ENCODE measurements at regions not wholly inside any gene's neighbourhood (a gene's known extent, or its start where the extent isn't known, plus 50 kb on each side); places are given as distances from the start of the nearest gene placed in this dataset.

GRCh38 chr9:13990331-13990730 is 323.6 kb downstream of the NFIB start:
- Histone ChIP-seq H4K20me1 (replicated peaks; ENCODE audit: control insufficient read depth, extremely low read depth, insufficient read depth, low read length) (no peaks in the 10 kb centered on the region), H3K4me2 (ENCODE audit: insufficient read depth, low read length) (no peak overlapping the region), H3K4me3 (replicated peaks in 1 of 3; ENCODE audit: insufficient read depth in 1 of 3, low read depth in 1 of 3, low read length in 3 of 3) (no peak overlapping the region), H3K27ac (ENCODE audit: insufficient read depth, low read depth, low read length) (no peak overlapping the region), H3K36me3 (ENCODE audit: control insufficient read depth in 2 of 2, extremely low read depth in 1 of 2, insufficient read depth in 2 of 2, low read length in 2 of 2) (no peaks in the 10 kb centered on the region), H3K27me3 (ENCODE audit: control insufficient read depth in 2 of 2, insufficient read depth in 2 of 2, low read length in 2 of 2) (no peaks in the 10 kb centered on the region), H3K9me1 (replicated peaks; ENCODE audit: control insufficient read depth, extremely low read depth, insufficient read depth, low read length) (no peaks in the 10 kb centered on the region), H2AFZ (ENCODE audit: low read depth, low read length) (no peak overlapping the region), H3K79me2 (ENCODE audit: control insufficient read depth, insufficient read depth, low read length) (no peaks in the 10 kb centered on the region), H3K9ac (replicated peaks; ENCODE audit: extremely low read depth, insufficient read depth, low read length) (no peak overlapping the region), H3K9me3 (replicated peaks; ENCODE audit: control insufficient read depth, insufficient read depth, low read length) (no peaks in the 10 kb centered on the region), H3K4me1 (ENCODE audit: control insufficient read depth, extremely low read depth, insufficient read depth, low read length) (no peaks in the 10 kb centered on the region)
- intact Hi-C loops (cut with micrococcal nuclease): no loop called here
- FAIRE-seq (no peak), DNase-seq (ENCODE audit: low read depth, low spot score) (no peak)
- dilution Hi-C loops (cut with MboI; ENCODE audit: extremely low pct_ligation_motif_present, low sequenced_read_pairs): no loop called here
- TF ChIP-seq FOS (IDR thresholded peaks at IDR 0.05; ENCODE audit: borderline replicate concordance, insufficient read depth, low read length) (no peak), MAX (IDR thresholded peaks at IDR 0.05; ENCODE audit: insufficient read depth, insufficient read length) (no peak)
- TF ChIP-seq, protein P1, sequence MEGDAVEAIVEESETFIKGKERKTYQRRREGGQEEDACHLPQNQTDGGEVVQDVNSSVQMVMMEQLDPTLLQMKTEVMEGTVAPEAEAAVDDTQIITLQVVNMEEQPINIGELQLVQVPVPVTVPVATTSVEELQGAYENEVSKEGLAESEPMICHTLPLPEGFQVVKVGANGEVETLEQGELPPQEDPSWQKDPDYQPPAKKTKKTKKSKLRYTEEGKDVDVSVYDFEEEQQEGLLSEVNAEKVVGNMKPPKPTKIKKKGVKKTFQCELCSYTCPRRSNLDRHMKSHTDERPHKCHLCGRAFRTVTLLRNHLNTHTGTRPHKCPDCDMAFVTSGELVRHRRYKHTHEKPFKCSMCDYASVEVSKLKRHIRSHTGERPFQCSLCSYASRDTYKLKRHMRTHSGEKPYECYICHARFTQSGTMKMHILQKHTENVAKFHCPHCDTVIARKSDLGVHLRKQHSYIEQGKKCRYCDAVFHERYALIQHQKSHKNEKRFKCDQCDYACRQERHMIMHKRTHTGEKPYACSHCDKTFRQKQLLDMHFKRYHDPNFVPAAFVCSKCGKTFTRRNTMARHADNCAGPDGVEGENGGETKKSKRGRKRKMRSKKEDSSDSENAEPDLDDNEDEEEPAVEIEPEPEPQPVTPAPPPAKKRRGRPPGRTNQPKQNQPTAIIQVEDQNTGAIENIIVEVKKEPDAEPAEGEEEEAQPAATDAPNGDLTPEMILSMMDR (IDR thresholded peaks at IDR 0.05; ENCODE audit: extremely low read depth in 1 of 2, insufficient read depth in 1 of 2, low read depth in 1 of 2, low read length in 2 of 2): no peak
- POLR2A ChIA-PET: no interaction called here
- CTCF ChIA-PET: no interaction called here
- no TSS peak for BruUV-seq (replicated peaks)

GRCh38 chr9:13988944-13989343 is 325.0 kb downstream of the NFIB start:
- BruUV-seq (replicated peaks): no TSS peak
- Histone ChIP-seq H3K27me3 (ENCODE audit: control insufficient read depth in 2 of 2, insufficient read depth in 2 of 2, low read length in 2 of 2) (no peaks in the 10 kb centered on the region), H3K9me3 (replicated peaks; ENCODE audit: control insufficient read depth, insufficient read depth, low read length) (no peaks in the 10 kb centered on the region), H3K4me3 (replicated peaks in 1 of 3; ENCODE audit: insufficient read depth in 1 of 3, low read depth in 1 of 3, low read length in 3 of 3) (no peak overlapping the region), H3K36me3 (ENCODE audit: control insufficient read depth in 2 of 2, extremely low read depth in 1 of 2, insufficient read depth in 2 of 2, low read length in 2 of 2) (no peaks in the 10 kb centered on the region), H3K4me2 (ENCODE audit: insufficient read depth, low read length) (no peak overlapping the region), H3K9ac (replicated peaks; ENCODE audit: extremely low read depth, insufficient read depth, low read length) (no peak overlapping the region), H3K27ac (ENCODE audit: insufficient read depth, low read depth, low read length) (no peak overlapping the region), H3K4me1 (ENCODE audit: control insufficient read depth, extremely low read depth, insufficient read depth, low read length) (no peaks in the 10 kb centered on the region), H2AFZ (ENCODE audit: low read depth, low read length) (no peak overlapping the region), H3K79me2 (ENCODE audit: control insufficient read depth, insufficient read depth, low read length) (no peaks in the 10 kb centered on the region), H4K20me1 (replicated peaks; ENCODE audit: control insufficient read depth, extremely low read depth, insufficient read depth, low read length) (no peaks in the 10 kb centered on the region), H3K9me1 (replicated peaks; ENCODE audit: control insufficient read depth, extremely low read depth, insufficient read depth, low read length) (no peaks in the 10 kb centered on the region)
- FAIRE-seq (no peak), DNase-seq (ENCODE audit: low read depth, low spot score) (no peak)
- ChIA-PET POLR2A (no interaction called here), CTCF (no interaction called here)
- dilution Hi-C loops (cut with MboI; ENCODE audit: extremely low pct_ligation_motif_present, low sequenced_read_pairs): no loop called here
- TF ChIP-seq GATA2 (IDR thresholded peaks at IDR 0.05; ENCODE audit: insufficient read depth, insufficient read length, low read depth, low read length) (no peak), MAX (IDR thresholded peaks at IDR 0.05; ENCODE audit: insufficient read depth, insufficient read length) (no peak), MYC (IDR thresholded peaks at IDR 0.05; ENCODE audit: low read depth, low read length) (no peak), FOS (IDR thresholded peaks at IDR 0.05; ENCODE audit: borderline replicate concordance, insufficient read depth, low read length) (no peak), EZH2 (IDR thresholded peaks at IDR 0.05; ENCODE audit: borderline replicate concordance, low read depth, low read length, severe bottlenecking) (no peak), JUN (IDR thresholded peaks at IDR 0.05; ENCODE audit: borderline replicate concordance, insufficient read depth, insufficient read length, low read depth) (no peak), POLR2A (IDR thresholded peaks at IDR 0.05; ENCODE audit: low read depth, low read length) (no peak), POLR2AphosphoS5 (IDR thresholded peaks at IDR 0.05; ENCODE audit: insufficient read depth, low read depth, low read length) (no peak)
- TF ChIP-seq, protein P1 (IDR thresholded peaks at IDR 0.05; ENCODE audit: extremely low read depth in 1 of 2, insufficient read depth in 1 of 2, low read depth in 1 of 2, low read length in 2 of 2): no peak
- intact Hi-C loops (cut with micrococcal nuclease): no loop called here

All from endothelial cell of umbilical vein (primary cell).